CD4-positive, alpha-beta T cell treated with Interleukin-15 for 4 hours (primary cell): ENCODE measurements at regions not wholly inside any gene's neighbourhood (a gene's known extent, or its start where the extent isn't known, plus 50 kb on each side); places are given as distances from the start of the nearest gene placed in this dataset.
"Not testable (repeated sequence)": the region's sequence is repeated elsewhere in the genome, so short reads cannot be mapped to it uniquely, and the experiment has no call there.

ENCODE experiments used
- DNase-seq: peaks from one replicate; pipeline ENCODE4 v3.0.0-alpha.2; 2020; ENCODE audit warnings: low spot score

DNA sequence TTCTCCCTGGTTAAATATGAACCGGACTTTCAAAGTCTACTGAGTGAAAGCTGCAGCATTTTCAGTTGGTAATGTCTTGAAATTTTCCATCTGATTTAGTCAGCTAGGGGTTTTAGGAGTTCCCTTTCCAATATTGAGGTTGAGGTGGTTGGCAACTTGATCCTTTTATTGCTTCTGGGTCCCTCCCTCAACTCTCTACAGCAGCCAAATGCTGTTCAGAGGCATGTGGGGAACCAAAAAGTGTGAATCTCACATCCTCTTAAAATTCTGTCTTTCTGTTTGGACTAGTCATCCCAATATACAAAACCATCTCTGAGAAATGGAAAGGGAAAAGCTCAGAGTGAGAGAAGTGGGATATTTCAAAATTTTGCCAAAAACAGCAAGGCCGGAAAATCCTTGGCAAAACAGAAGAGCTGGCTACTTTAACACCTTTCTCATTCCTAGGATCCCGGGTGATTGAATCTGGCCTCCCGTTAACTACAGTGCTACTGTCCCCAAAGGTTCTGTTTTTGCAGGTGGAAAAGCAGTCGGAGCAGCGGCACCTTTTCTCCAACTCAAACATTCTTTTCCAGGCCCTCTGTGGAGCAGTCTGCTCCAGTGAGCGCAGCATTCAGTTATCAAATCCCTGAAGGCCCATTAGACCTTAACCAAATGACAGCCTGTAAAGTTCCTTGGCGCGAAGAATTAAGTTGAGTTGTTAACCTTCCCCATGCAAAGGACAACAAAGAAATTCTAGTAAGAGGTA, 345.9 kb upstream of the NUDT12 start:
- DNase-seq: no peak

DNA sequence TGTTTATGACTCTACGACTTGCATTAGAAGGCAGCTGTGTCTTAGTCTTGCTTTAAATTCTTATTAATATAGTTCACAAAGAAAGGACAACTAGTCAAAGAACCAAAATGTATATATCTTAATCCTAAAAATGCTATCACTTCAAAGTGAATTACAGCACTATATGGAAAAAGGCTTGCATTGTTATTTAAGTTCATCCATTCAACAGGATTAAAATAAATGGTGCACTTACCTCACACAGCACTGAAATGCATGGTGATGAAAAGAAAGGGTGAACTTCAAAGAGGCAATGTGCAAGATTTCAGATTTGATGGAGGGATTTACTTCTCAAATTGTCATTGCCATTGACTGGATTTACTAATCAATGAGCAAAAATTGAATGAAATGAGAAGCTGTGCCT, 344.4 kb upstream of the NUDT12 start:
- DNase-seq: no peak

DNA sequence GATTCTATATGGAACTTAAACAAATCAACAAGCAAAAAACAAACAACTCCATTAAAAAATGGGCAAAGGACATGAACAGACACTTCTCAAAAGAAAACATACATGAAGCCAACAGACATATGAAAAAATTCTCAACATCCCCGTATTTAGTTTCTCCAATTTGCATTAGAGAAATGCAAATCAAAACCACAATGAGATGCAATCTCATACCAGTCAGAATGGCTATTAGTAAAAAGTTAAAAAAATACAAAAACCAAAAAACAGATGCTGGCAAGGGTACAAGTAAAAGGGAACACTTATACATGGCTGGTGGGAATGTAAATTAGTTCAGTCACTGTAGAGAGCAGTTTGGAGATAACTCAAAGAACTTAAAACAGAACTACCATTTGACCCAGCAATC, 342.1 kb upstream of the NUDT12 start:
- no peak for DNase-seq

GRCh38 chr5:103902893-103903292, 340.3 kb upstream of the NUDT12 start:
- DNase-seq: no peak

DNA sequence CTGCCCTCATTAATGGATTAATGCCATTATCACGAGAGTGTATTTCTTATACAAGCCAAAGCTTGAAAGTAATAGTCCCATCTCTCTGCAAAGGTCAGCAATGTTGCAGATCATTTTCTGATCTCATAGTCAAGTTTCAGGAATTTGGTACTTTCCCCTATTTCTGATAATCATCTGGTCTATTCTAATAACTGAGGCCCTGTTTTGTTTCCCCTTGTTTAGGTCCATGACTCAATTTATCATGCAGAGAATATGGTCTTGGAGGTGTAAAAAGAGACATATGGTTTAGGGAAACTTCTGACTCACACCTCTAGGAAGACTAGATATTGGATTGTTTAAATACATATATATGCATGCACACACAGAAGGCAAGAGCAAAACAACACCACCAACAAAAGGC, 339.3 kb upstream of the NUDT12 start:
- no peak for DNase-seq

GRCh38 chr5:103896593-103896992, 334.0 kb upstream of the NUDT12 start:
- DNase-seq: no peak

DNA sequence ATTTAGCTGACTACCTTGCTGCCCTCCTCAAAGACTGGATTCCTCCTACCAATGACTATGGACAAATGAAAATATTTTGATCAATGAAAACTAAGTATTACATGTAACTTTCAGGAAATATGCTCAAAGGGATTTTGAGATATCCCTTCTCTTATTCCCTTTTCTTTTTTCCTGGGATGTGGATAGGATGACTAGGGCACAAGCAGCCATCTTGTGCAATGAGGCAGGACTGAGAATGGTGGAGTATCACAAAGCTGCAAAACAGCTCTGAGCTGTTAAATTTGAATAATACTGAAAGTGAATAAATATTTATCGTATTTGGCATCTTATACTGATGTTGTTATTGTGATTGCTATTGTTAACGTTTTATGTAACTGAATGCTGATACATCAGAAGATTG, 333.1 kb upstream of the NUDT12 start:
- DNase-seq: no peak

DNA sequence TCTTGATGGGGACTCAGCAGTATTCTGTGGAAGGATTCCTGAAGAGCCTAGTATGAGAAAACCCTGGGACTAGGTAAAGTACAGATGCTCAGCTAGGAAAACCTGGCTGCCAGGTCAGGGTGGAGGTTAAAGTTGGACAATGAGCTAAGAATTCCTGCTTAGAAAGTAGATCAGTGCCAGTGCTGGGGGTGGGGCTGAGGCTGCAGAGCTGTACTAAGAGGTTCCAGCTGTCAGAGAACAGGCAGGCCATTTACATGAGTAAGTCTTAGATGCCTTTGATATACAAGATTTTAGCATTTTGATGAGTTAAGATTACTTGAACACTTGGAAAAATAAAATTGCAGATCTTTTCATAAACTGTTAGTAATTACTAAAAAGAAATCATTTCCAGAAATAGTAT, 332.3 kb upstream of the NUDT12 start:
- DNase-seq: no peak

DNA sequence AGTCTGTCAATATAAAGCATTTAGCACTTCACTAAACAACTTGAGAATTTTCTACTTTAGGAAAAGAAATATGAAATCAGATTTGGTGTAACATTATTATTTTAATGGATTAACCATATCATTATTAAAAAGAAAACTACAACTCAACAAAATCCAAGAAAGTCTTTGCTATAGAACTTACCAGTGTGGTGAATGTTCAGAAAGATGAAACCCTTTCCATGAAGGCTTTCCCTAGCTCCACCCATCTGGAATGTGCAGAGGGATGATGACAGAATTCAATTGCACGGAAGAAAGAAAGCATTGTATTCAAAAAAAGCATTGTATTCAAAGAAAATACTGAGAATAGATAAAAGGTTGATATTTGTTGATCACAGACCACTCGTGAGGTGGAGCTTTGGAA, 328.6 kb upstream of the NUDT12 start:
- DNase-seq: no peak

DNA sequence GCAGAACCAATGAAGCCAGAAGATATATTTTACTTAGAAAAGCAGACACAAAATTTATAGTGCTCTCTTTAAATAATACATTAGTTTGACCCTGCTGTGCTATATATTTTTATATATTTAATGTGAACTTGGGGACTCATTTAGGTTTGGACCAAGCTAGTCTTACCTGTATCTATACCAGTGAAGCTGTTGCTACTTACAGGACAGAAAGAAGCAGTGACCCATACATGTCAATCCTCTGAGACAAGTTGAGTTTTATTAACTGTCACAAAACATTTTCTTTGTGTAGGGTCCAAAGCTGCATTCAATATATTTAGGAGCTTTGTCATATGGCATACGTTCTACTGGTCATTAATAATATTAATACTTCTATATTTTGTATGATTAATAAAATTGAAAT, 327.7 kb upstream of the NUDT12 start:
- no peak for DNase-seq

DNA sequence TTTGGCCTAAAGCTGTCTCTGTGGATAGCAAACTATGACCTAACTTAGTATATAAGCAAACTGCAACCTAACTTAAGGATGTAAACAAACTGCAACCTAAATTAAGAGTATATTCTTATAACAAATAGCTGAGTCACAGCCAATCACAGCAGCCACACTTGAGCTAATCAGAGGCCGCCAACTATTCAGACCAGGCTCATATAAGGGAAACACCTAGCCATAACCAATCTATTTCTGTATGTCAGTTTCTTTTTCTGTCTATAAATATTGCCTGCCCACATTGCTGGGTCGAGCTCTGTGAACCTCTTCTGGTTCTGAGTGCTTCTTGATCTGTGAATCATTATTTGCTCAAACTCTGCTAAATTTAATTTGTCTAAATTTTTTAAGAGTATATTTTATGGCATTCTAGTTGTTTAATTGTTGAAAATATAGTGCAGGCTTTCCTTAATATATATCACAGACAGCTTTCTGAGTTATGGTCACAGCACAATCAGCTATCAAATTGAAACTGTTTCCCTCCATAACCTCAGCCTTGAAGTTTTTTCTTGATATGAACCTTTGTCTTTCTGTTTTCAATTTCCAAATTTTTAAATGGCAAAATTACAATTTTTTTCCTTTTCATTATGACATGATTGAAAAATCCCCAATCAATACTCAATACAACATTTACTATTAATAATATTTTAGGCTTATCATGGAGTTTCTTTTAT, 327.1 kb upstream of the NUDT12 start:
- no peak for DNase-seq

GRCh38 chr5:103886826-103887225, 324.2 kb upstream of the NUDT12 start:
- DNase-seq: no peak

DNA sequence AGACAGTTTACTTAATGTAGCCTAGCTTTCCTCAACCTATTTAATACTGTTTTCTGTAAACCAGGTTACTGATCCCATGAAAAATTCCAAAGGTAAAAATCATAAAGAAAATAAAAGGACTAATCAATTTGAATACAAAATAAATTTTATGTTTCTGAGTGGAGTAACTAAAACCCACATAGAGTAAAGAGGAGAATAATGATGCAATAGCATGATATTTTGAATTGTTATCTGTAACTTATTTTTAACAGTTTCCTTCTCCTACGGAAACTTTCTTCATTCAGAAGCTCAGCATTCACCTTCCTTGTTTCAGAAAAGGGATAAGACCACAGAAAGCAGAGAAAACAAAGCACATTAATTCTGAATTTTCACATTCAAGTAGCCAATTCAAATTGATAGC, 320.6 kb upstream of the NUDT12 start:
- DNase-seq: no peak

GRCh38 chr5:103881560-103881959, 319.0 kb upstream of the NUDT12 start:
- DNase-seq: no peak

- DNase-seq: no peak
Observed at GRCh38 chr5:103867857-103868598, 305.4 kb upstream of the NUDT12 start.

GRCh38 chr5:103866169-103866568, 303.6 kb upstream of the NUDT12 start:
- DNase-seq: no peak

GRCh38 chr5:103862398-103862797, 299.8 kb upstream of the NUDT12 start:
- DNase-seq: no peak

- DNase-seq: no peak
Observed at GRCh38 chr5:103860327-103860726, 297.7 kb upstream of the NUDT12 start.

DNA sequence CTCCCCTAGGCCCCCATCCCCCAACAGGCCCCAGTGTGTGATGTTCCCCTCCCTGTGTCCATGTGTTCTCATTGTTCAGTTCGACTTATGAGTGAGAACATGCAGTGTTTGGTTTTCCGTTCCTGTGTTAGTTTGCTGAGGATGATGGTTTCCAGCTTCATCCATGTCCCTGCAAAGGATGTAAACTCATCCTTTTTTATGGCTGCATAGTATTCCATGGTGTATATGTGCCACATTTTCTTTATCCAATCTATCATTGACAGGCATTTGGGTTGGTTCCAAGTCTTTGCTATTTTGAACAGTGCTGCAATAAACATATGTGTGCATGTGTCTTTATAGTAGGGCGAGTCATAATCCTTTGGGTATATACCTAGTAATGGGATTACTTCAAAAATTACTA, 295.8 kb upstream of the NUDT12 start:
- not testable (repeated sequence) for DNase-seq

GRCh38 chr5:103851091-103851490, 288.5 kb upstream of the NUDT12 start:
- no peak for DNase-seq

GRCh38 chr5:103849934-103850333, 287.3 kb upstream of the NUDT12 start:
- DNase-seq: no peak

DNA sequence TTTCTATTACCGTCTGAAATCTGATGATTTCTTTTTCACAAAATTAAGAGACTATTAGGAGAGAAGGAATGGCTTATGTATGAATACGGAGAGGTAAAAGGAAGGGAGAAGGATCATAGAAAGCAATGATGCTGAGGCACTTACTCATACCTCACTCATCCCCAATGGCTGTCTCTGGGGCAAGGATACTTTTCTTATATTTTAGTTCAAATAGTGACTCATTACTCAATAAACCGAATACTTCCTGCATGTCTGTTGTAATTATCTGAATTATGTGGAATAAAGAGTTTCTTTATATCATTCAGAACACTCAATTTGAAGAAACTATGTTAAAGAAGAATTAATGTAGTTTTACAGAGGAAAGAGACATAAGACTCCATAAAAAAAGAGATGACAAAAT, 284.5 kb upstream of the NUDT12 start:
- DNase-seq: no peak

DNA sequence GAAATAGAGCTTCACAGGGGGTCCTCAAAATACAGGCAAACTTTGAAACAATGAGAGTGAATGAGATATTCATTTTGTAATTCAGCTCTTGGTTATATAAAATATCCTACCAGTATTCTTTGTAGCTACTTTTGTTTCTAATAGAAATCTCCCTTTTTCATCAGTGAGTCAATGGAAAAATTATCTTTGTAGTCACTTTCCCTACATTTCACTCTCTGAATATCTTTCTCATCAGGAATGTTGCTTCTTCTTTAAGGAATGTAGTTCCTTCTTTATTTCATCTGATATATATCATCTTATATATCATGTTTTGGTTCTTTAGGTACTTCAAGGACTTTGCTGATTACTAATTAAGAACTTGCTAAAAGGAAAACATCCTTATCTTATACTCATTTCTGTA, 280.3 kb upstream of the NUDT12 start:
- DNase-seq: no peak
